ENCODE measurements at regions not wholly inside any gene's neighbourhood (a gene's known extent, or its start where the extent isn't known, plus 50 kb on each side); places are given as distances from the start of the nearest gene placed in this dataset.
A peak's percentile ranks its signal among the peaks of the same experiment; 100 is the strongest.

- DNase-seq (ENCODE audit: low spot score): no peak
Measured at GRCh38 chr18:27483276-27483675, 298.2 kb upstream of the CHST9 start.

GRCh38 chr18:27478459-27478858, 293.4 kb upstream of the CHST9 start:
- DNase-seq (ENCODE audit: low spot score): peak; percentile 33

- DNase-seq (ENCODE audit: low spot score): peak; percentile 83
Measured at GRCh38 chr18:27473318-27473717, 288.2 kb upstream of the CHST9 start.

DNA sequence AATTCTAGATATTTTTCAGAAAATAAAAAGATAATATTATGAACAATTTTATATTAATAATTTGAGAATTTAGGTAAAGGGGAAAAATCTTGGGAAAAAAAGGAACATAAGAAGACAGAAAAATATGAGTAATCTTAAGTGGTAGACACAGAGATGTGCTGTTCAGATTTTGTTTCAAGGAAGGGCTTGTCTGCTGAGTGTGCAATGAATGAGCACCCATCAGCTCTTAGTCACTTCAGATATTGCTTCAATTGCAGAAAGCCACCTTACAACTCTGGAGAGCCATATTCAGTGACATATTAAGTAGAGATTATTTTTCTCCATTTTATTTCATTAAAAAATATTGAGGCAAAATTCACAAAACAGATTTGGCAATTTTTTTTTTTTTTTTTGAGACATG, 282.0 kb upstream of the CHST9 start:
- peak; percentile 65 for DNase-seq (ENCODE audit: low spot score)

DNA sequence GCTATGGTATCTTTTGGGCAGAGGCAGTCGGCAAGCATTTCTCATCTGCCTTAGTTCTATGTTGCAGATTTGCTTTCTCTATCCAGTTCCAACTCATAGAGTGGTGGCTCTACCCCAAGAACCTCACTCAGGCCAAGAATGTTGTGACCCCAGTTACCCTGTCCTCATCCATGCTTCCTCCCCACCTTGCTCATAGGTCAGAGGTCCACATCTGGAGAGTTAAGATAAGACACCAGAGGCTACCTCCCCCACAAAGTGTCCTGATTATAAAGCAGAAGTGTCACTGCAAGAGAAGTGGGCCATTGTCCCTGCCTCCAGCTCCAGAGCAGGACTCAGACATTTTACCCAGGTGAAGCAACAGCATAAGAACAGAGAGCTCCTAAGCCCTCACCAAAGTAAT, 276.8 kb upstream of the CHST9 start:
- no peak for DNase-seq (ENCODE audit: low spot score)

GRCh38 chr18:27449104-27449503, 264.0 kb upstream of the CHST9 start:
- DNase-seq (ENCODE audit: low spot score): no peak

GRCh38 chr18:27447930-27448329, 262.8 kb upstream of the CHST9 start:
- no peak for DNase-seq (ENCODE audit: low spot score)

DNA sequence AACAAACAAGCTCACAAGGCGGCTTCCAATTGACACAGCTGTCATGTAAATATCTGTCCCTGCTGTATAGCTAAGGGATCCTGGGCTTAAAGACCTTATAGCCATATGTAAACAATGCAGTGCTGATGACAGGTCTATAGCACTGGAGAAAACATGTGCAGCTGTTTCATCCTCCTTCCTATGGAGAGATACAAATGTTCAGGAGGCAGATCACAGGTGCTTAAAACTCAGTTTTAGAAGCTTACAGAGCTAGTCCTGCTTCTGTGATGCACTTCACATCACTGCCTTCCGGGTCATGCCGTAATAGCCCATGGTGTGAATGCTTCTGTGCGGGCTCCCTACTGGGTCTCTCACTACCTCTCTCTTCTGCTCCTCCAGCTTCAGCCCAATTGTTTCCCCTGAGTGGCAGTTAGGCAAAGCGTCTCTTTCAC, 262.4 kb upstream of the CHST9 start:
- DNase-seq (ENCODE audit: low spot score): no peak

DNA sequence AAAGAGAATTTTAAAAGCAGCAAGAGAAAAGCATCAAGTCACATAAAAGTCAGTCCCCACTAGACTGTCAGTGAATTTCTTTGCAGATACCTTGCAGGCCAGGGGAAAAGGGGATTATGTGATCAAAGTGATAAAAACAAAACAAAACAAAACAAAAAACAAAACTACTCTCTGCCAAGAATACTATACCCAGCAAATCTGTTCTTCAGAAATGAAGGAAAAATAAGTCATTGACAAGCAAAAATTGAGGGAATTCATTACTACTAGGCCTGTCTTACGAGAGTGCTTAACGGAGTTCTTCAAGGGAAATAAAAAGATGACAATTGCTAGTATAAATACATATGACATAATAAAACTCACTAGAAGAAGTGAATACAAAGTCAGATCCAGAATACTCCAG, 245.5 kb upstream of the CHST9 start:
- no peak for DNase-seq (ENCODE audit: low spot score)

GRCh38 chr18:27428716-27429475, 243.8 kb upstream of the CHST9 start:
- DNase-seq (ENCODE audit: low spot score): peak; percentile 92

DNA sequence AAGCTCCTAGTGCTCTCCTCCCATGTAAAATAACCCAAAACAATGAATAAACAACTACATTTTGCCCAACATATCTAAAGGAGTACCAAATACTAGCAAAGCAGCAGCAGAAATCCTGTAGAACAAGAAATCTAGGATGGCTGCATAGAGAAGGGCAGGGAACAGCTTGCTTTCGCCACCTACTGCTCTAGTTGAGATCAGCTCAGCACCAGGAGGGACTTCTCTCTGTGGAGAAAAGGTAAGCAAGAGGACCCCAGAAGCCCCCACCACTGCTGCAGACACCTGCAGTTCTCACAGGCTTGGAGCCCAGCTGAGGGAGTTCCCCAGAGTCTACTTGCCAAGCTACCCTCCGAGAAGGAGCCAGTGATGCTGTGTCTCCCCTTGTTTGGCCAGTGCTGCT, 243.0 kb upstream of the CHST9 start:
- DNase-seq (ENCODE audit: low spot score): peak; percentile 45

DNA sequence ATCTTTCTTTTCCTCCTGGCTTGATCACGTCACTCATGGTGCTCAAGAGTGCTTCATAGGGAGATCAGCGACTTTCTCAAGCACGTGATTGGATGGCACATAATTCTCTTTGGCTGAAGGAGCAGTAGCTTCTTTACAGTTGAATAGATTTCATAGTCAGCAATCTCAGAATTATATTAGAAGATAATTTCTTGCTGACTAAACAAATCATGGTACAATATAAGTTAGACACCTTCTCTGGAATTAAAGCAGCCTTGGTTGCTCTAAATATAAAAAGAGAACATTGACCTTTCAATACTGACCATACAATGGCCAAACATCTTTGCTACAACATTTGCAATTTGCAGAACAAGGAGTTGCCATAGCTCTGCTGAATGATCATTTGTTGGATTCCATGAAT, 238.5 kb upstream of the CHST9 start:
- no peak for DNase-seq (ENCODE audit: low spot score)

DNA sequence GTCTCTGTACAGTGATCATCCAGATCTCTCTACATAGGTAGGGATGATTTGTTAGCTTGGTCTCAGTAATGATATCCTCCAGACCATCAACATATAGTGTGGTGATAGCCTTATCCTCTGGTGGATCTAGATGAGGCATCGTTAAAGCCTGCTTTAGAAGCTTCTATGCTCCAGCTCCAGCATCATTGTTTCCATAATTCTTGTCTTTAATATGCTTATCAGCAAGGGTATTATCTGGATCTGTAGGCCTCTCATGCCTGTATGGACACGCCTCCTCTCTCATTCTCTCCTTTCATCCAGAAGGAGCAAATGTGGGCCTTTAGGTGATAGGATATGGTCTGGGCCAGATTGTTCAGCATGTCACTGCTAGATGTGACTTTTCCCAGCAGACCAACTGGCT, 234.5 kb upstream of the CHST9 start:
- DNase-seq (ENCODE audit: low spot score): no peak

DNA sequence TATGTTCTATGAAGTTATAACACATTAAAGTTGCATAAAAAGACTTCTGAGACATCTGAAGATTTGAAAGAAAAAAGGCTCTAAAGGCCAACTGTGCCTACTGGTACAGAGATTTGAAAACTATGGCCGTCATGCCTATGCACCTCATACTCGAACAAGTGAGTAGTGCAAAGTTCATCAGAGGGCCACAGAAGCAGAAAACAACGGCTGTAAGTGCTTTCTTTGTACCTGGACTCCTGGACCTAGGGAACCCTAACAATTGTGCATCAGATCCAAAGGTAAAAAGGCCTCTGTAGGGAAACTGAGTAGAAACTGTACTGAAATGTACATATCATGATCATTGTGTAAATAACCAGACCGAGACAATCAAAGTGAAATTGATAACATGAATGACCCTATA, 230.4 kb upstream of the CHST9 start:
- no peak for DNase-seq (ENCODE audit: low spot score)

GRCh38 chr18:27414682-27415081, 229.6 kb upstream of the CHST9 start:
- DNase-seq (ENCODE audit: low spot score): no peak

DNA sequence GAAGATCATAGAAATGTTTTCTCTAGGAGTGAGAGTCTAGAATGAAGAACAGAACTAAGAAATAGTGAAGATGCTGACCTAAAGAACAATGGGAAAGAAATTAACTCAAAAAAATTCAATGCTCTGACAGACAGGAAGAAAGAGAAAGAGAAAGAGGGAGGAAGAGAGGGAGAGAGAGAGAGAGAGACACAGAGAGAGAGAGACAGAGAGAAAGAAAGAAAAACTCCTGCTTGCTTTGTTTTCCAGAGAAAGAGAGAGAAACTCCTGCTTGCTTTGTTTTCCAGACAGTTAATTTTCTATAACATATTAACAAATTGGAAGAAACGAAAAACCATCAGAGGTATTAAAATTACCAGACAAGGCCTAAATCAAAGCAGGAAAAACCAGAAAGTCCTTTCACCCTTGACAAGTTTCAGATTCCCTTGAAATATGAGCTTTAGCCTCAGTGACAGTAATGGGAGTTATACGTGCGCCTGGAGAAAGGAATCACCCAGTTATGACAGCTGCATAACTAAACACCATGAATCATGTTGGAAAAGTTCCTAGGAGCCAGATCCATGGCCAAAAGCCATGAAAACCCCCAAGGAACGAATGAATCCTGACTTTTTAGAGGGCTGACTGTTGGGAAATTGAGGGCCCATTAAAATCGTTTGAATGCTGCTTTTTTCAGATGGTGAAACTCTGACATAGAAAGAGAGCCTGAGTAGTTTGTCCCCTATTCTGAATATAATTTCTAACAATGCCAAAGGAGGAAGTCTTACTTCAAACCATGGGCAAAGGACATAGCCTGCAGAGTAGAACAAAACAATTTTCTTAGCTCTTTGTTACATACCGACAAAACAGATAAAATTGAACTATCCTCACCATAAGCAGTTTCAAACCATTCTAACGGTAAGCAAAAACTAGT, 228.6 kb upstream of the CHST9 start:
- DNase-seq (ENCODE audit: low spot score): peak; percentile 98

GRCh38 chr18:27412556-27412955, 227.4 kb upstream of the CHST9 start:
- peak; percentile 65 for DNase-seq (ENCODE audit: low spot score)

DNA sequence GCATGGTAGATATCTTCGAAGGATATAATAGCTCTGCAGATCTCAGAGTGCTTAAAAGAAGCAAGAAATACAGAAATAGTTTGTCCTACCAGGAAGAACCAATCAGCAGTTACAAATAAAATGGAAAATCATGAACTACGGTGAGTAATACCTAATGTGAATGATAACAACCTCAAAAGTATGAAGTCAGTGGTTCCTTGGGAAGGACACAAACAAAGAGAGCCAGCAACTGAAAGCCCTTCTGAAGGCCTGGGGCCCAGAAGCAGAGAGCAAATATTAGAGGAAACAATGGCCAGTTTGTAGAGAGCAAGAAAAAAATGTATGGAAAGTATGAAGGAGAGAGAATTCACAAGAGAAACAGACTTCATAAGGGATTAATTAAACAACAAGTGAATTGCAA, 226.8 kb upstream of the CHST9 start:
- peak; percentile 80 for DNase-seq (ENCODE audit: low spot score)

DNA sequence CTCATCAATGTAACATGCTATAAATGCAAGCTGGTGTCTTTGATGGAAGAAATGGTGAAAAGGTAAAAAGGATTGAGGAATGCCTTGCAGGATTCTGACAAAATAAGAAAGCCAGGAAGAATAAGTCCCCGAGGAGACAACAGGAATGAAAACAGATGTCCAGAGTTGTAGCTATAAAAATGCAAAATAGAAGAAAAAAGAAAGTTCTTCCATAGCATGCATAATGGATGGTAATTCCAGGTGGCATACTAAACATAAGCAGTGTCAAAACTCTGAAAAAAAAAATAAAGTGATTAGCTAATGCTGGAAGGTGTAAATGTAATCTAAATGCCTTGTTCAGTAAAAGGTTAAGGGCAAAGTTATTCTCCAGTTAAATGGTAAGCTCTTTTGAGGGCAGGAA, 225.9 kb upstream of the CHST9 start:
- DNase-seq (ENCODE audit: low spot score): no peak

DNA sequence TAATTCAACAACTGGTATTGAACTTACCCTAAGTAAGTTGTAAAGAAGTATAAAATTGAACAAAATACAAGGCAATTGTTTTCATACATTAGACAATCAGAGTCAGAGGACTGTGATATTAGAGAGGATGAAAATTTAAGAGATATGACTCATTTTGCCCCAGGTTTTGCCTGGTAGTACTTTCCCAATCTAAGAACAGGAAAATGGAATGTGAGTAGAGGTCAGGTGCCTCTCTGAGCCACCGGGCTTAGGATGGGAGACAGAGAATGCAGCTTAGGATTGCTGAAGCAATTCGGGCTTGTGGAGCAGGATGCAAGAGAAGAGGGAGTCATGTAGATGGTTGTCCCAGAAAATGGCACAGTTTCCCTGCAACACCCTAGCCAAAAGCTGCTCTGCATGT, 219.7 kb upstream of the CHST9 start:
- DNase-seq (ENCODE audit: low spot score): peak; percentile 44

- DNase-seq (ENCODE audit: low spot score): no peak
Measured at GRCh38 chr18:27400001-27400400, 214.9 kb upstream of the CHST9 start.

- DNase-seq (ENCODE audit: low spot score): no peak
Measured at GRCh38 chr18:27395752-27396151, 210.6 kb upstream of the CHST9 start.

- no peak for DNase-seq (ENCODE audit: low spot score)
Measured at GRCh38 chr18:27394687-27395086, 209.6 kb upstream of the CHST9 start.

Measured in kidney tubule cell (primary cell).